Frontal cortex (tissue), 3 donors: ENCODE measurements at regions not wholly inside any gene's neighbourhood (a gene's known extent, or its start where the extent isn't known, plus 50 kb on each side); places are given as distances from the start of the nearest gene placed in this dataset.

Source experiments
- DNase-seq, 2 donors: peaks; one replicate each; pipeline ENCODE4 v3.0.0; 2012; ENCODE audit warnings: low spot score in 2 of 2
- FAIRE-seq: peaks from 2 replicates; lab custom pipeline; 2012; peaks lifted over from hg19 to GRCh38; lab: Jason Lieb, UNC
- donor health status: control.
- donor health status: control.
- donor health status: control.

DNA sequence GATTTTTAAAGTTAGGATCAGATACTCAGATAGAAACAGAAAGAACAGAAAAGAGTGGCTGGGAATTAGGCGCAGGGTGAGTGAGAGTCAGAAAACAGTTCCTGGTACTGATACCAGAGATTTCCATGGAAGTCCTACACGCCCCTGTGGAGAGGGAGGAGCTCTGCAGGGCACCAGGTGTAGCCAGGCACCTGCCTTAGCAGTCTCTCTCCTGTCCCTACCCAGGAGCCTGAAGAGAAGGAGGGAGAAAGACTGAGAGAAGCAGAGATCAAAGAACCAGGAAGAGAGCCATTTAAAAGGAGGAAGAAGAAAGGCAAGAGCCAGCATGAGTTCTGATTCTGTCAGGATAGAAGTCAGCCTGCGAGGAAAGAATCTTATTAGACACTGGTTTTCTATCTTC, 65.0 kb downstream of the CBLN1 start:
- DNase-seq, result no peak
- no peak for FAIRE-seq

DNA sequence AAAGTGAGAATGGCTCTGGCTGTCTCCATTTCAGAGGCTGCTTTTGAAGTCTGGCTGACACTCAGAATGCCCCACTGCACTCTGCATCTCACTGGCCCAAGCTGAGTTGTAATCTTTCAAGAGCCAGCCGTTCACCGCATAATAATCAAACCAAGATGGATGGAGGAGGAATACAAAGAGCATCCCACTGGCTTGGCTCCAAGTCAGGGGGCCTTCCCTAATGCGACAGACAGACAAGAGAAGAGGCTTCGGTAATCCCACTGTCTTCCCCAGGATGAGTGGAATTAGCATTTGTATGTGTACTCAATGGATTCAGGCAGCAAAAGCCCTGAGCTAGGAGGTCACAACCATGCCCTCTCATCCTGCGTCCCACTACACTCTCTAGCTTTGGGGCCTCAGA, 68.0 kb downstream of the CBLN1 start:
- DNase-seq, result no peak
- FAIRE-seq, result no peak

DNA sequence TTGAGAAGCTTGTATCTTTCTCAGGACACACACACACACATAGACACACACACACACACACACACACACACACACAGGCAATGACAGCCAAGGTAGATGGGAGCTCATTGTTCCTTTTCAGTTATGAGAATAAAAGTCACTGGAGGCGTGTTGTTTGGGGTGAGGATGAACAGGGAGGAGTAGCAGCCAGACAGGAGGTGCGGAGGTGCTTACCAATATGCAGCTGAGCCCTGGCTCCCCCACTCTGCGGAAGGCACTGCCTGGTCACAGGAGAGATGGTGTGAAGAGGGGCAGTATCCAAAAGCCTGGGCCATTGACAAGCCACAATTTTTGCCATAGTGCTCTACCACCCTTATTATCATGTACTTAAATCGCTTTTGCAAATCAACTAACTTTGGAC, 77.4 kb downstream of the CBLN1 start:
- no peak for DNase-seq
- no peak for FAIRE-seq

DNA sequence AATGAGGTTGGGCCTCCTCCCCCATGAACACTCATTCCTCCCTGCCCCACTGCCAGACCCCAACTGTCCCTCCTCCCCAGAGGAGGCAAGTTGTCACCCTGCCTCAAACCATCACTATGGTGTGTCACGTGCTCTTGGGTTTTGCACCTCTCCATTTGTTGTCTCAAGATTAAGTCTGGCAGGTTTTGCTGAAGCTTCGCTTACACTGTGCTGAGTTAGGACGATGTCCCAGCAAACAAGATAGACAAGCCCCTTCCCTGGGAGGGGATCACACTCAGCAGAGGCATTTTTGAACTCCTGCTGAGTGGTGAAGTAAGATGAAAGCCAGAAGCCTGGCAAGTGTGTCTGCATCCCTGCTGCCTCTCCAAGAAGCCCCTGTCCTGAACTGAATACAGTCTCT, 78.3 kb downstream of the CBLN1 start:
- FAIRE-seq, result no peak
- DNase-seq, result no peak

DNA sequence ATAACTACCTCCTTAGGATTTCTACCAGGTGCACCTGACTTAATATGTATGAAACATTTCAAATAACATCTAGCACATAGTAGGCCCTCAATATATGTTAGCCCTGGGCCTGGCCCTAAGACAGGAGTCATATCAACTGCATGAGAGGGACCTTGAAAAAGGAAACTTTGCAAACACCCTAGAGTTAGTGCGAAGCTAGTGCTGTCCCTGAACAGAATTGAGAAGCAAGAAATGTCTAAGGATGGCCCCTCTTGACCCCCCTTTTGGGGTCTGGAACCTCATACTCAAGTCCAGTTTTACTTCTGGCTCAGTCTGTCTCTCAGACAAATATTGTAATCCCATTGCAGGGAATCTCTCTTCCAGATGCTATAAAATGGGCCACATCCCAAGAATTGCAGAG, 80.5 kb downstream of the CBLN1 start:
- FAIRE-seq (no peak), DNase-seq (no peak)

DNA sequence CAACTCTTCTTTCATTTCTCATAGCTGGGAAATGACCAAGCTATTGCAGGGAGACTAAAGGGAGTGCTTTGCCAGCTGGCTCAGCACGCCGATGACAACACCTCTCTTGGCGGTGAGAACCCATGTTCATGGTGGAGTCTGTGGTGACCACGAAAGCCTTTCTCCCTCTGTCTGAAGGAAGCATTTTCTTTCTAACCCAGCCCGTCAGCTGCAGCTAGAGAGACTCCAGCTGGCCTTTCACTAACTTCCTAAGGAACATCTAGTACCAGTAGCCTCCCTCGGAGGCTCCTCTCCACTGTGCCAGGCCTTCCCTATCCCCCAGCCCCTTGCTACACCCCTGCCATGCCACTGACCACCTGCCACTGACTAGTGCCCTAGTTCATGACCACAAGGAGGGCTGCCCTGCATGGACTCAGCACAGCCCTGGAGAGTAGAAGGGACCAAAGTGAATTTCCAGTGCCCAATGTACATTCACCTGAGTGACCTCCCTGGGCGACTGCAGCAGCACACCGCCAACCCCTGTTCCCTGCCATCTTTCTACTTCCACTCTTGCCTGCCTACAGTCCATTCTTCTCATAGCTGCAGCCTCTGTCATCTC, 81.3 kb downstream of the CBLN1 start:
- DNase-seq (no peak), FAIRE-seq (no peak)

DNA sequence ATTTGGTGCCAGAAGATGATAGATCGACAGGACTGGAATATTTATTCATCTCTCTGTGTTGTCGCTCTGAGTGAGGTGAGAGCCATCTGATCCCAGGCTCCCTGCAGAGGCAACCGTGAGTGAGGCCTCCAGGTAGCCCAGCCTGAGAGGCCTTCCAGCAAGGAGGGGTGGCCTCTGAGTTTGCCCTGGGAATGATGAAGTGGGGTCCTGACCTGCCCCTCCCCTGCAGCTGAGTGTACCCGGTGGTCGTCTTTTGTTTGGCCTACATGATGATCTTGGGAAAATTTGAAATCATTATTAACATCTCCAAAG, 86.4 kb downstream of the CBLN1 start:
- FAIRE-seq (no peak), DNase-seq (no peak)

DNA sequence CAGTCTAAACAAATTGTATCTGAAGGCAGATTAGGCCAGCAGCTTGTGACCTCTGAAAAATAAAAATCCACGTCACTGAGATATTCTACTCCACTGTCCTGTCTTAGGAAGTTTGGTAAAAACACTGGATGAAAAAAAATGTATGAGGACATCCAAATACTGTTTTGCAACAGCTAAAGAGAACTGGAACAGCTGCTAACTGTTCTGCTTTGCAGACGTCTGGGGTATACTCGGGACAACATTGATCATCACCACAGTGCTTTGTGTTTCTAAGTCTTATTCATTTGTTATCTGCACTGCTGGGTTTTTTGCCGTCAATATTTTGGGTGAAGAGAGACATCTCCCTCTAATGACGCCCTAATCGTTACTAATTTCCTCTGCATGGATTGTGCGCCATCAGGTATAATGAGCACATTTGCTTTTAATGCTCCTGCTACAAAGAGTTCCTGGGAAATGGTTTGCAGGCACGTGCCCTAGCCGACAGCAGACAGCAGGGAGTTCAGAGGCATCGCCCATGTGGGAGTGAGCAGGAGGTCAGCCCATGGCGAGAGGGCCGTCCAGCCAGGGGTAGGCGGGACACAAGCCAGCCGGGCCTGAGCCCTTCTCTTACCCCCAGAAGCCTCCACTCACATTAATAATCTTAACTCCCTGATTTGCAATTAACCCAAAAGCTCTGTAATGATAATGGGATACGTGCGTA, 87.0 kb downstream of the CBLN1 start:
- FAIRE-seq (no peak), DNase-seq (no peak)

DNA sequence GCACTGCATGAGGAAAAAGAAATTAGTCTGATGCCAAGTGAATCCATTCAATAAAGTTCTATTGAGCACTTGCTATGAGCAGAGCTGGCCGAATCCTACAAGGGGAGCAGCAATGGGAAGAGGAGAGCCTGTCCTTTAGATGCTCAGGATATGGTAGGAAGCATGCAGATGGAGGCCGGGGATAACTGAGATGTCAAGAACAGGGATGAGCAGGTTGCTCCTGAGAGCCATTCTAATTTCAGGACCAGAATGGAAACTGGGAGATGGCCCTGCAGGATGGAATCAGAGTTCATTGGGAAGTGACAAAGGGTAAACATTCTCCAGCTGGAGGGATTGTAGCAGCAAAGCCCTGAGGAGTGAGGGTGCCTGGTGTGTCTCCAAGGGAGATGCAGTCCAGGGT, 88.0 kb downstream of the CBLN1 start:
- FAIRE-seq (no peak), DNase-seq (no peak)

DNA sequence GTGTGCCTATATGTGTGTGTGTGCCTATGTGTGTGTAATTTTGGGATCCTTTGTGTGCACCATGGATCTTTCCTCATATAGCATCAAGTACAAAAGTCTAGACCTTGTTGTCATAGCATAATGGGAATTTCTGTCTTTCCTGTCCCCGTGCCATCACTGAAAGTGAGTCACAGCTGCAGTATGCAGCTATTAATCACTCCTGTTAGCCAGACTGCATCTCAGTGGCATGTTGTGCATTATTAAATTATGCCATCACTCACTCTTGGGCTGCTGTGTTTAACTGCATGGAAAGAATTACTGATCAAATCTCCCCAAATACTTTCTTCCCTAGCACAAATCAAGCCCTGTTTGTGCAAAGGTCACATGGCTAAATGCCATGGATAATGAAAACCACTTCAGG, 92.4 kb downstream of the CBLN1 start:
- no peak for DNase-seq
- no peak for FAIRE-seq

DNA sequence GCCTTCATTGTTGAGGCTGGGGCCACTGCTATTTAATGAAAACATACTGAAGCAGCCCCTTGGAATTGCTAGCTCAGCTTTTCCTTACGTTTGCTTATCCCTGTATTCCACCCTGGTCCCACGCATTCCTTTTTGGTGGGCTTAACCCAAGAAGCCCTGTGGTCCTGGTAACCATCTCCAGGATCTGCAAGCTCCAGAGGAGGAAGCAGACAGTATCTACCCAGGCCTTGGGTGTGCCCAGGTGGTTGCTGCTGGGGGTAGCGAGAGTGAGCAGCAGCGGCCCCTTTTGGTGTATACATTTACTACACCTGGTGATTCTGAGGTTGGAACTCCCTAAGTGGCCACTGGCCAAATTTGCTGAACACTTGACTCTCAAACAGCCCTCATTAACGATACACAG, 97.7 kb downstream of the CBLN1 start:
- DNase-seq (no peak), FAIRE-seq (no peak)

DNA sequence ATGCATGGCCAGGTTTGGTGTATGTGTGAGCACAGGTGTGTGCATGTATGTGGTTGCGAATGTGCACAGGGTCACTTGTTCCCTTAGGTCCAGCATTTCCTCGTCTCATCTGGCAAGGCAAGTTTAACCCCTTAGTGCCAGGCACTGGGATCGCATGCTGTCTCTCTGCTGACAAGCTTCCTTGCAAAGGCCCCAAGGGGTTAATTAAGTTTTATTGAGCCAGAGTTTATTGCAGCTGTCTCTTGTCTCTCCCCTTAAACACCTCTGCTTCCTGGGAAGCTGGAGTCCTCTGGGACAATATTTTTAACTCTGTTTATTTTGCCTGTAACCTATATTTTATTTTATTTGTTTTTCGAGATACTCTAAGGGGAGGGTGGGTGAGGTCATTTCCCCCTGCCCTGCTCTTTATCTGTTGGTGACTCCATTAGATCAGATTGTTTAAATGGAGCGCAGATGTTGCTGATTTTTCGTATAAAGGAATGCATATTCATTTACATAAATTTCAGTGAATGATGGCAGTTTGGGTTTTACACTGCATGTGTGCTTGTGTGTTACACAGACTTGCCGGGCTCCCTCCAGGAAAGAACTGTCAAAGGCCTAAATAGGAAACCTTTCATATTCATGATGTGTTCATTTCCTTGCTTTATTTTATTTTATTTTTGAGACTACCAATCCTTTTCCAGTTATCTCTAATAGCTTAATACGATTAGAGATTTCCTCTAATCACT, 99.7 kb downstream of the CBLN1 start:
- no peak for DNase-seq
- FAIRE-seq, result no peak

DNA sequence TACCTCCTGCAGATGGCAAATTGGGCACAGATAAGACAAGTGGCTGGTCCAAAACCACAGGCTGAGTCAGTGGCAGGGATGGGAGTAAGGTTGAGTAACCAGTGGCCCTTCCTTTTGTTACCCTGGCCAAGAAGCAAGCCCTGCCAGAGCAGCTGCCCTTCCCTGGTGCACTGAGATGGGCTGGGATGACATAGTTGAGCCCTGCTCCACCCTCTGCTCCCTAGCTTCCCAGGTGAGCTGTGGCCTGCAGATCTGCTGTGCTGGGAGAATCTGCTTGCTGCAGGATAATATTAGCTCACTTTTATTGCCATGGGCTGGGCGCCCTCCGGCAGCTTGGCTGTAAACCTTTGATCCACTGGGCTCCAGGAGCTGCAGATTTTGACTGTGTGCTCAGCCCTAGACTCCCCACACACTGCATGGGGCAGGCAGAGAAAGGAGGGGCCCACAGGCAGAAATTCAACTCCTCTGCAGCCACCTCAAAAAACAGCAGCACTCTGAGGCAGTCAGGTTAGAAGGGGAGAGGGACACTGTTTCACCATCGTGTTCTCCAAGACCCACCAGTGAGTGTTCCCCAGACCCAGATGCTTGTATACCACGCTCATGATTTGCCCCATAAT, 101.8 kb downstream of the CBLN1 start:
- FAIRE-seq (no peak), DNase-seq (no peak)

DNA sequence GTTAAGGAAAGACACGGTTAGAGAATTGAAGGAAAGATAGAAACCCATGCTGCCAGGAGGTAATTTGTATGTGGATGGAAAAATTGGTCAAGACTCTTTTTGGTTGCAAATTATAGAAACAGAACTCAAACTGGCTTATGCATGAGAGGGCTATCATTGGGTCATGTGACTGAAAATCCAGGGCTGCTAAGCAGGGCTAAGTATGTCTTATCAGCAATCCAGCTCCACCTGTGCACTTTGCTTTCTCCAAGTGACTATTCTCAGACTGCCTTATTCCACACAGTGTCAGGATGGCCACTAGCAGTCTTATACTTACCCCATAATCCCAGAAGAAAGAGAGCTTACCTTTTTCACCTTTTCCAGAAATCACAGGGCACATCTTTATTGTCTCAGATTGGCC, 113.5 kb downstream of the CBLN1 start:
- no peak for DNase-seq
- FAIRE-seq, result no peak

DNA sequence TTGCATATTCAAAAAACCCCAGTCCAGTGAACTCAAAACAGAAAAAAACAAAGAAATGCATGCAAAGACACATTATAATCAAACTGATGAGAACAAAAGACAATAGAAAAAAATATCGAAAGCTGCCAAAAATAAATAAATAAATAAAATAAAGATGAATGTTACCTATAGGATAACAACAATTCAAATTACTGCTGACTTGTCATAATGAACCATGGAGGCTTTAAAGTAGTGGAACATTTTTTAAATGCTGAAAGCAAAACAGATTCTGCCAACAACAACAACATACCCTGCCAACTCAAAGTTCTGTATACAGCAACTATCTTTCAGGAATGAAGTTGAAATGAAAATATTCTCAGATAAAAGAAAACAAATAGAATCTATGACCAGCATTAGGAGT, 116.6 kb downstream of the CBLN1 start:
- FAIRE-seq (no peak), DNase-seq (no peak)

DNA sequence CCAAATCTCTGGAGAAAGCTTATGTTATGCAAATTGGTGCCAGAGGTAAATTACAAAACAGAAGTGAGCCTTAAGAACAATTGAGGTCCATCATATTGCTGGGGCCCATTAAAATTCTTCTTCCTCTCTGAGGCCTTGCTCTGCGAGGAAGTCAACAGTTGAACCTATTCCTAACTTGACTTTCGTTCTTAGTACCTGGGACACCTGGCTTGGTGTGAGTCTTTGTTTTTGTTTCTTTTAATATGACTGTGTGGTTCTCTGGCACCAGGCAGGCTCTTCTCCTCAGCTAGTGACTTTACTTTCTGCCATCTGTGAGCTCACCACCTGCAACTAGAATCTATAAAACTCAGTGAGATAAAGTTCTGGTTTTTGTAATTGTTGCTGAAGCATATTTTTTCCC, 120.4 kb downstream of the CBLN1 start:
- FAIRE-seq, result no peak

DNA sequence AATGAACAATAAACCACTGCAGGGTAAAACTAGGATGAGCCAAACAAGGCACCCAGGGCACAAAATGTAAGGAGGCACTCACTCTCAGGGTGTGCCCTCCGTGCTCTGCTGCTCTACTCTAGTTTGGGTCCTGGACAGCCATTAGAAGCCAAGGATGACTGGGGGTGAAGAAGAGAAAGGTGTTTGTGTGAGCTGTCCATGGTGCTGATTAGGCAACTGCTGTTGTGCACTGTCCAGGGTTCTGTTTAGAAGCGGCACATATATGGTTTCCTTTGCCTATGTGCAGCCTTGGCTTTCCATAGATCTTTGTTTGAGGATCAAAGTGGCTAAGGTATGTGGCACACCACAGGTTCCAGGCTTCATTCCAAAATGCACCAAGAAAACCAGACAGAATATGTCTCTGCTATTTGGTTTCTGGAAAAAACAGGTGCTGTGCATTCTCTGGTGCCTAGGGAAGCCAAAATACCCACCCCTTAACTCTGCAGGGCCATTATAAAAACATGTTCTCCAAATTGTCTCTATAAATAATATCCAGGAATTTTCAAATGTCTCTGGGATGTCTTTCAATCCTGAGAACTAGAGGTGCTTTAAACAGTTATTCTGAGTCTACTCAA, 123.5 kb downstream of the CBLN1 start:
- no peak for FAIRE-seq
- no peak for DNase-seq

More for the DNA sequence above, 120.4 kb downstream of the CBLN1 start:
- DNase-seq, result no peak

DNA sequence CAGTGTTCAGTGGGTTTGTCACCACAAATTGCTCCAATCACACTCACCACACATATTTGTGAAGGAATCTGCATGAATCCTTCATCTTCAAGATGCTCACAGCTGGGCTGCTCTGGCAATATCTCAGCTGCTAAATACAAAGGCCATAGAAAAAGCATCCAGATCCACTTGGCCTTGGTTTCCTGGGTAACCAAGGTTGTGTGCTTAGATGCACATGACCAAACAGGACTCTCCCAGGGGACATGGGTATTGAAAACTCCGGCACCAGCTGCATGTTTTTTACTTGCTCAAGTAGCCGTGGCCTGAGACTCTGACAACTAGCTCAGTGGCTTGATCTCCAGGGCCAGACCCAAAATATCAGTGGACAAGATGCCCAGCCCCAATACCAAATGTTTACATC, 131.3 kb downstream of the CBLN1 start:
- DNase-seq (no peak), FAIRE-seq (no peak)

DNA sequence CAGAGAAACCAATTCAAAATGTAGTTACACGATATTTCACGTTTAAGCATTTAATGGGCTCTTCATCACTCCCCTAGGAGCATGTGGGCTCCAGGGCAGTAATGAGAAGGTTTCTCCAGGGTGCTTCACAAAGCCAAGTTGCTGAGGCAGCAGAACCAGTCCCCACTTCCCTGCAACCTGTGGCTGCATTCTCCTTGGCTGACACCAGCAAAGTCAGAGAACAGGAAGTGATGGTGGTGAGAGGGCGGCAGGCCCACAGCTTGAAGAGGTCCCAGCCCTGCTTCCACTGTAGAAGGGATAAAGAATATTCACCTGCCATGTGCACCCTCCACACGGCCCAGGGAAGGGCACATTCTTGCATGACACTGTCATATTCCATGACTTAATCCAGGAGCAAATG, 133.2 kb downstream of the CBLN1 start:
- FAIRE-seq, result no peak
- DNase-seq, result no peak

DNA sequence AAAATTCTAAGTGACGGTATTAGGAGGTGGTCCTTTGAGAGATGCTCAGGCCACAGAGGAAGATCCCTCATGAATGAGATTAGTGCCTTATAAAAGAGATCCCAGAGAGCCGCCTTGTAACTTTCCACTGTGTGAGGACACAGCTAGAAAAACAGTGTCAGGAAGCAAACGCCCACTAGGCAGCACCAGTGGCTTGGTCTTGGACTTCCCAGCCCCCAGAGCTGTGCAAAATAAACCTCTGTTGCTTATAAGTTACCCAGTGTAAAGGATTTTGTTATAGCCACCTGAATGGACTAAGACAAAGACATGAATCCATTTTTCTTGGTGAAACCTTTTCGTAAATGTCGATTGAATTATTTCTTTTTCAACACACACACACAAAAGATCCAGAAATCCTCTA, 141.0 kb downstream of the CBLN1 start:
- DNase-seq (no peak), FAIRE-seq (no peak)

DNA sequence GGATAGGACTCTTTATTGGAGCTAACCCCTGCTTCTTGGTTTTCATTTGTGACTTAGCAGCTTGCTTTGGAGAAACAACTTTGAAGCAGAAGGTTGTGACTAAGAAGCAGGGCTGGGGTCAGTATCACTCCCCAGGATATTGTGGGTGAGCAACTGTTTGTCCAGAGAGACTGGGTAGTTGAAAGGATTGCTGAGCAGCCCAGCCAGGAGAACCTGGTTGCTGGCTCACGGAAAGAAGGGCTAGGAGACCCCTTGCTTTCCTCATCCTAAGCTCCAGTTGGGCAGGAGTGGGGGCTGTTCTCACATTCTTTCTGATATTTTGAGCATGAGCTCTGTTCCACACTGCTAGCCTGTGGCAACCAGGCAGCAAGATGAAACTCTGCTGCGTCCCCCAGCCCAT, 151.2 kb downstream of the CBLN1 start:
- FAIRE-seq (no peak), DNase-seq (no peak)
